ENCODE measurements at regions not wholly inside any gene's neighbourhood (a gene's known extent, or its start where the extent isn't known, plus 50 kb on each side); places are given as distances from the start of the nearest gene placed in this dataset.

DNA sequence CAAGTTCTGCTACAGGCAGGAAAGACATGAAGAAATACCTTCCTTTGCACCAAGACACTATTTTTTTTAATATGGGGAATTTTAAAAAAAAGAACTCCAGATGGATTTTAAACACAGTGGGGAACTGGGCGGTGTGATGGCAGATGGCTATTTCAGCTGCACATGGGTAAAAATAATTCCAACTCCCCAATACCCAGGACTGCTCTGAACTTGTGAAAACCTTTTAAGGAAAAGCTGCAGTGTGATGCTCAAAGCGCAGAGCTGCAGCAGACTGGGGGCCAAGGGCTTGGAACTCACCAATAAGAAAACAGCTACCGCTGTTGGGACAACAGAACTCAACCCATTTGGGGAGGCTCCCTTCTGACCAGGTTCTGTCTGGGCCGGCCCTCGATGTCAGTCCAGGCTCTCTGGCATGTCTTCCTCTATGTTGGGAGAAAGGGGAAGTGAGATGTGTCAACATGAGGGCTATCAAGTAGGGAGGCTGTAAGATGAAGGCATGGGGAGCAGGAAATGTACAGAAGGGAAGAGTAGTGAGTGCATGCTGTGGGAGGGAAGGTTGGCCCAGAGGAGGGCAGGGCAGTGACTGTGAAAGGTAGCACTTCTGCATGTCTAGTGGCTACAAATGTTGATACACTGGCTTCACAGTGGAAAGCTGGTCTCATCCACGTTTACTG is 64.0 kb upstream of the SLC14A2 start:
- WGBS, 3 donors = 69 to 84% (median 74%) methylated on average over 6 of the region's 6 CpGs
- no peak overlapping the region for H3K27ac ChIP-seq (ENCODE audit: low read depth, low read length)

DNA sequence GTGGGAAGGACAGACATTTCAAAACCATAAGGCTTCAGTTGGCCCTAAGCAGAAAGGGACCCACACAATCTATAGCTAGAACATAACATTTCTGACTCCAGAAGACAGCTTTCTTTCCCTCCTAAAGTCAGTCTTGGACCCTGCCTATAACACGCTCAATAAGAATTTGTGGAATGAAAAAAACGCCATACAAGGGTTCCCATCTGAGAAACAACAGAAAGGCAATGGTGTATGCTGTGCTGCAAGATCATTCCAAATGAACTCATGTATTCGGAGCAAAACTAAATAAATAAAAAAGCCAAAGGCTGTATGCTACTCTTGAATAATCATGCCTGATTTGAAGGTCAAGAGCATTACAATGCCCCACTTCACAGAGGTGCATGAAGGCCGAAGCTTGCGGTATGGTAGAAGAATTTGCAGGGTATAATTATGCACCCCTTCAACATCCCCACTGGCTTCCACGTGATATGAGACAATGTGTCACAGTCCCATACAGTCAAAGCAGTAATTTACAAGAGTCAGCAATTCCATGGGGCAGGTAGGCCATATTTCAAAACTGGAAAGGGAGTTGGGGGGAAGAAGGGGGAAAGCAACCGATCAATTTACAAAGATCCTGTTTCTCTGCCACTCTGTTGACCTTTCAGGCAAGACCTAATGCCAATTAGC is 61.4 kb upstream of the SLC14A2 start:
- WGBS, 3 donors = 76 to 88% (median 87%) methylated on average over 7 of the region's 7 CpGs
- no peak overlapping the region for H3K27ac ChIP-seq (ENCODE audit: low read depth, low read length)

DNA sequence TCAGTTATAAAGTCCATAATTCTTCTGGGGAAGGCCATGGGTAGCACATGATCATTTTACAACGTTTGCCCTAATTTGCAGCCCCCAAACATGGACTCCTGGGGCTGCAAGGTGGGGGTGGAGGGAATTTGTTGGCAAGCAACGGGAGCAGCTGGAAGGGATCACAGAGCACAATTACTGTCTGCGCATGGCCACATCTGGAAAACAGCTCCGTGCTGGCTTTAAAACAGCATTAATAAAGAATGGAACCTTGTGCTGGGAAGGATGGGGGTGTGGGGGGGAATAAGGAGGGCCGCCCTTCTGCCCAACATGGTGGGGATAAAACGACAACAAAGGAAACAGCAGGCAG is 60.9 kb upstream of the SLC14A2 start:
- no peak overlapping the region for H3K27ac ChIP-seq (ENCODE audit: low read depth, low read length)
- 43 to 58% (median 48%) methylated on average over 6 of the region's 6 CpGs for WGBS, 3 donors

DNA sequence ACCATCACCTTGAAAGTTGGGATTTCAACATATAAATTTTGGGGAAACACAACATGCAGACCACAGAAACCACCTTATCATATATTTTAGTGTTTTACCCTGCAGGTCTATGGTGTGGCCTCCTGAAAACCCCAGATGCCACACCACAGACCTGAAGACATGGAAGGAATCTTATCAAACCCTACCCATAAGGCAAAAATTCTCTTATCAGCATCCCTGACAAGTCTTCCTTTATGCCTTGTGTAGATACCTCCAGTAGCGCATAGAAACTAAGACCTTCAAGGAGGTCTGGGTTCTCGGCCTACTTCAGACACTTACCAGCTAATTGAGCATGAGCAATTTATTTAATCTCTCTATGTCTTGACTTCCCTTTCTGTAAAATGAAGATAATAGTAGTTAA is 59.1 kb upstream of the SLC14A2 start:
- 93 to 99% (median 96%) methylated on average over 2 of the region's 2 CpGs for WGBS, 3 donors
- no peak overlapping the region for H3K27ac ChIP-seq (ENCODE audit: low read depth, low read length)

DNA sequence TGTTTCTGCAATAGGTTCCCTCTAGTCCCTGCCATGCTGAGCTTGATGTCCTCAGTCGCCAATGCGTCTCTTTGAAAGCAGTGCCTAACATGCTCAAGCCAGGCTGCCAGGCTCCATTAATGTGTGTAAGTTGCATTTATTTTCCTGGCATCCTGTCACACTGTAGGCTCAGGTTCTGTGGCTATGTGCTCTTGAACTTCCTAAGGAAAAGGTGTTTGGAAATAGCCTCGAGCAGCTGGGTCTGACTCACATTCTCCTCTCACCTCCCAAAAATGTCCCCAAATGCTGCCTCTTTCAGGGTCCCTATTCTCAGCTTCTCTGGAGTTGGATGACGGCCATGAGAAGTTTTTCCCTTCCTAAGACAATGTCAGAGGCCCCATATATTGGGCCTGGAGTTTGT is 58.0 kb upstream of the SLC14A2 start:
- 76 to 82% (median 78%) methylated on average over 4 of the region's 4 CpGs for whole genome bisulfite sequencing, 3 donors
- H3K27ac ChIP-seq (ENCODE audit: low read depth, low read length) = no peak overlapping the region

DNA sequence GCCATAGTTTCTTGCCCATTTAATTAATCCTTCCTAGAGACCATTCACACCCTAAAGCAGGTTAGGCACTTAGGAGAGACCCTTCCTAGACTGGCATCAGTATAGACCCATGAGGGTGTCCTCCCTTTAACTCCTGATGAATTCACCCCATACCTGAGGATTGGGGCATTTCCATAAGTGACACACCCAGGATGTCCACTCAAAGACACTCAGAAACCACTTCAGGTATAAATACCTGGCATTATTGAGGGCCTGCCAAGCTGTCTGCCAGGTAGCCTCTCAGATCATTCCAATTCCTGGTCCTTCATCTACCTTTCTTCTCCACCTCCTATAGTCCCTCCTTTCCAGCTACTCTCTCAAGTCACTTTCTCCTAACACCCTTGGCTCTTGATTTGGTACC is 57.5 kb upstream of the SLC14A2 start:
- H3K27ac ChIP-seq (ENCODE audit: low read depth, low read length) = no peak overlapping the region

DNA sequence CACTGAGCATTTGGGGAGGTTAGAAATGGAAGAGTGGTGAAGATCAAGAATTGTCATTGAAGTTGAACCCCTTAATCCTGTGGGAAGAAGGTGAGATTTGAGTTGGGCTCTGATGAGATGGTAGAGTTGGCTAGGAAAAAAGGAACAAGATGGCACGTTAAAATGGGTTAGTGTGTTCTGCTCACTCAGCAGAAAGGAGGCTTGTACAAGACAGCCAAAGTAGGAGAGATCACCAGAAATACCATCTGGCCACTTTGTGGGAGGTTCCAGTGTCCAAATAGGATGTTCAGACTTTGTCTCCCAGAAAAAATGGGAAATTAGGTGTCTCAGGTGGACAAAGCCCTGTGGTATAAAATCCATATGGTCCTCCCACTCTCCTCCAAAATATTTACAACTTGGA is 56.0 kb upstream of the SLC14A2 start:
- no peak overlapping the region for H3K27ac ChIP-seq (ENCODE audit: low read depth, low read length)

GRCh38 chr18:45560870-45561269 is 54.4 kb upstream of the SLC14A2 start:
- H3K27ac ChIP-seq (ENCODE audit: low read depth, low read length) = no peak overlapping the region
- 74 to 87% (median 85%) methylated on average over 4 of the region's 4 CpGs for WGBS, 3 donors

More for the DNA sequence above, 56.0 kb upstream of the SLC14A2 start:
- 90 to 100% (median 95%) methylated on average over 1 of the region's 1 CpG for WGBS, 3 donors

DNA sequence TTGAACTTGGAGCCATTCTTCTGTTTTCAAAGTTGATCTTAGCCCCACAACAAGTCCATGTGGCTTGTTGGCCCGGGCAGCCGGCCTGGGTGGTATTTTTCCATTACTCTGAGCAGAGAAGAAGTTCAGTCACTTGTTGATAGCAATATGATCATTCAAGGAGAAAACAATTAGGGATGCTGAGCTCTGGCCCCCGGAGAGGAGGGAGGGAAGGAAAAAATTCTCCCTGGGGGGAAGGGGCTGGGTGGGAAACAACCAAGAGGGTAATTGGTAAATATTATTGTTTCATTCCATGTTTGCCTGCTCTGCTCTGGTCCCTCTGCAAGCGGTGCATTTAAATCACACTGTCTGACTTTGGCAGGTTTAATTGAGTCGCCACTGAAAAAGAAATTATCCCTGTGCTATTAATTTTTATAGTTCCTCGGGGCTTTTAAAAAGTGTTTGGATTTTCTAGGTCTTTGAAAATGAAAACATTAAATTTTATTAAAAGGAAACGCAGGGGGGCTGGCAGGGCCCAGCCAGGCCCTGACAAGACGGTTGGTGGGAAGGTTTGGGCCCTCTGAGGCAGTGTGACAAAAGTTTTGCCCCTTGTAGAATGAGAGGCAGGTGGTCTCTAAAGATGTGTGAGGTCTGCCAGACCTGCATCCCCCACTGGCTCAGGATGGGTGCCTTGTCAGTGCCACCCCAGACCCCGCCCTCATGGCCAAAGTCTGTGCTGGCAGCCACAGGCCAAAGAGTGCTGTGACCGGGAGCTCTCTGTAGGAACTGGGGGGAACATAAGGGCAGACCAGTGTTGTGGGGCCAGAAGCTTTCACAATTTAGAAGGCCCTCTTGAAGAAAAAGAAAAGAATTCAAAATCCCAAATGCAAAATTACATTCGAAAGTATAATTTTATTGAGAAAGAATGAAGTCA is 52.5 kb upstream of the SLC14A2 start:
- H3K27ac ChIP-seq (ENCODE audit: low read depth, low read length) = no peak overlapping the region
- 64 to 76% (median 69%) methylated on average over 11 of the region's 11 CpGs for WGBS, 3 donors

GRCh38 chr18:45565280-45565970 is 49.9 kb upstream of the SLC14A2 start:
- no peak overlapping the region for H3K27ac ChIP-seq (ENCODE audit: low read depth, low read length)
- WGBS, 3 donors = 77 to 82% (median 81%) methylated on average over 19 of the region's 19 CpGs
